A673 (cell line): ENCODE measurements at regions not wholly inside any gene's neighbourhood (a gene's known extent, or its start where the extent isn't known, plus 50 kb on each side); places are given as distances from the start of the nearest gene placed in this dataset.

ENCODE experiments used
- CTCF ChIP-seq: fragments of 300-800, 200-600 bp; sonication (generic); conservative IDR thresholded peaks from 2 replicates; pipeline ENCODE4 v1.5.1; 2017; ENCODE audit warnings: low read depth, mild to moderate bottlenecking, antibody characterized with exemption, low read length, moderate library complexity, mixed read lengths
- EZH2 ChIP-seq: fragments of 200-600 bp; sonication (generic); IDR thresholded peaks from 2 replicates; pipeline ENCODE4 v1.6.1; 2017; ENCODE audit warnings: borderline replicate concordance, low read depth, mild to moderate bottlenecking, mixed read lengths, antibody characterized with exemption, low read length; ENCODE audit not compliant: poor library complexity, severe bottlenecking

DNA sequence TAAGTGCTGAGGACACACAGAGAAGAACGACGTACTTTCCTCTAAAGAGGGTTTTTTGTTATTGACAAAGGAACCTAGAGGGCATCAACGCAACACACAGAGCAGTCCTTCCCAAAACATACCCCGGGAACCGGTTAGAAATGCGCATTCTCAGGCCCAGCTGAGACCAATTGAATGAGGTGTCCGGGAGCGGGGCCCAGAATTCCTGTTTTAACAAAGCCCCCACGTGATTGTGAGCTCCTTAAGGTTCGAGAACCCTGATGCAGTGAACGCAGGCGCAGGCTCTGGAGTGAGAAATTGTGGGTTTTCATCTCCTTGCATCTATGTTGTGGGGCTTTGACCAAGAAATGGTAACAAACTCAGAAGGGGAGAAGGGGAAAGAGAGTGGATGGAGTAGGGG is 51.0 kb upstream of the TBX3 start:
- TF ChIP-seq EZH2 (no peak), CTCF (no peak)
